CD4-positive, alpha-beta T cell (primary cell): ENCODE measurements at regions not wholly inside any gene's neighbourhood (a gene's known extent, or its start where the extent isn't known, plus 50 kb on each side); places are given as distances from the start of the nearest gene placed in this dataset.
A peak's percentile ranks its signal among the peaks of the same experiment; 100 is the strongest.

Experiments
- ATAC-seq: fragments of 200-7000 bp; cut with Tn5 transposase; one replicate; pipeline ENCODE4 v1.10.0; 2022; ENCODE audit warnings: mild to moderate bottlenecking; ENCODE audit not compliant: poor library complexity
- CTCF ChIA-PET: fragments of 350-600 bp; sonication (Branson Sonifier 250); formaldehyde crosslinking; loops from one replicate; lab custom pipeline; 2021; ENCODE audit warnings: antibody characterized with exemption, inconsistent platforms; lab: Charles Lee
- POLR2A ChIA-PET: fragments of 350-600 bp; sonication (Branson Sonifier 250); formaldehyde crosslinking; loops from one replicate; lab custom pipeline; 2021; ENCODE audit warnings: antibody characterized with exemption, inconsistent platforms; lab: Charles Lee
- DNase-seq, 14 experiments: peaks; one replicate each; pipeline ENCODE4 v3.0.0-alpha.2; 2013 to 2020; ENCODE audit warnings: mixed read lengths in 2 of 14
- H3K27ac ChIP-seq, 2 donors: one replicate each; pipeline versions ENCODE4 v1.5.1 to v1.7.0; 2013; ENCODE audit warnings: low read length in 2 of 2, low read depth in 1 of 2, mild to moderate bottlenecking in 1 of 2
- H3K27me3 ChIP-seq, 2 experiments: 1 replicate in 1 of 2; 2 replicates in 1 of 2; pipeline versions ENCODE4 v1.6.1 to v1.7.0; 2013; ENCODE audit warnings: low read length in 2 of 2, control low read depth in 1 of 2, mild to moderate bottlenecking in 1 of 2, moderate library complexity in 1 of 2; ENCODE audit not compliant: insufficient read depth in 2 of 2, control insufficient read depth in 1 of 2
- H3K36me3 ChIP-seq: one replicate; pipeline ENCODE4 v1.6.1; 2013; ENCODE audit warnings: low read length, control low read depth; ENCODE audit not compliant: insufficient read depth
- H3K4me1 ChIP-seq: one replicate; pipeline ENCODE4 v1.6.1; 2013; ENCODE audit warnings: low read length, control low read depth; ENCODE audit not compliant: insufficient read depth
- H3K4me3 ChIP-seq: one replicate; pipeline ENCODE4 v1.5.1; 2013; ENCODE audit warnings: mild to moderate bottlenecking, low read length, moderate library complexity
- H3K9me3 ChIP-seq, 2 experiments: 1 replicate in 1 of 2; 2 replicates in 1 of 2; pipeline versions ENCODE4 v1.6.1 to v1.7.0; 2013; ENCODE audit warnings: low read length in 2 of 2, mild to moderate bottlenecking in 2 of 2, control low read depth in 1 of 2, moderate library complexity in 1 of 2; ENCODE audit not compliant: control insufficient read depth in 1 of 2, insufficient read depth in 1 of 2
- H3K27ac Mint-ChIP-seq: one replicate; pipeline ENCODE4 v1.8.0; 2020; ENCODE audit warnings: mixed read lengths
- H3K27me3 Mint-ChIP-seq: one replicate; pipeline ENCODE4 v1.8.0; 2021; ENCODE audit warnings: mixed read lengths
- H3K36me3 Mint-ChIP-seq: one replicate; pipeline ENCODE4 v1.8.0; 2021; ENCODE audit warnings: low read depth, mixed read lengths
- H3K4me1 Mint-ChIP-seq: one replicate; pipeline ENCODE4 v1.8.0; 2021; ENCODE audit warnings: low read depth, mixed read lengths
- H3K4me3 Mint-ChIP-seq: one replicate; pipeline ENCODE4 v1.8.0; 2020; ENCODE audit warnings: mild to moderate bottlenecking, mixed read lengths
- H3K9me3 Mint-ChIP-seq: one replicate; pipeline ENCODE4 v1.8.0; 2020; ENCODE audit warnings: mixed read lengths
- CTCF ChIP-seq: fragments of 200-600 bp; IDR thresholded peaks from one replicate; pipeline ENCODE4 v1.8.0; 2022; ENCODE audit warnings: antibody characterized with exemption, mild to moderate bottlenecking
- intact Hi-C, 2 experiments: fragments of 100-400 bp; cut with DNase I in 1 of 2; cut with micrococcal nuclease in 1 of 2; formaldehyde crosslinking; loops; one replicate each; pipeline versions ENCODE4 v1.15.1 to v1.9.0; 2023 to 2025; cut with DNase I, micrococcal nuclease

DNA sequence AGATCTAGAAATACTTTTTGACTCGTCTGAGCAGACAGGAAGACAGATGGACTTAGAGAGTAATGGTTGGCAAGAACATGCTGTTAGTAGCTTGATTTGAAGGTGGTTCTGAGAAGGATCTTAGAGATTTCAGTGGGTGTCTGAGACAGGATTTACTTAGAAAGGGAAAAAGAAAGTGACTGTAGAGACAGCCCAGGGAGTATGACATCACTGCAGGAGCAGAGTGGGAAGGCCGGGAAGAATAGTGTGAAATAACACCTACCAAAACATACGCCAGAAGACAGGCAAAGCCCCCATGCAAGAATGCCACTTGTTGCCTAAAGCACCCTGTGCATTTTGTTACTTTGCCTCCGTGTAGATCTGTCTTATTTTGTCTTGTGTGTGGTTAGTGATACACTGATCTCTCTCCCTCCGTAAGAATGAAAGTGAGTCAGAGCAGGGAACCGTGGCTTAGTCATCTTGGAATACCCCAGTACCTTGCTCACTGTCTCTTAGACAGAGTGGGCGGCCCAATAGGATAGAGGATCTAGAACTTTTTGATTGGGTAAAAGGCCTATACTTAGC lies 161.3 kb upstream of the IFNG-AS1 start:
- no peaks in the 10 kb centered on the region for H3K9me3 Mint-ChIP-seq
- ATAC-seq (peak; percentile 64), DNase-seq (peak in 5 of 14 experiments; percentile 5 to 60 (median 26))
- peak overlapping the region; percentile 11 for H3K4me3 Mint-ChIP-seq
- Histone ChIP-seq H3K36me3 (no peaks in the 10 kb centered on the region), H3K4me3 (no peak overlapping the region), H3K4me1 (peaks cover 10% of the 10 kb centered on the region), H3K27ac (no peak overlapping the region), H3K27me3 (no peaks in the 10 kb centered on the region), H3K9me3 (no peaks in the 10 kb centered on the region)
- no peak for TF ChIP-seq CTCF
- intact Hi-C loops = no loop called here
- ChIA-PET POLR2A (interaction anchor here (0.6 kb wide), 1 partner anchor 1387 kb away, joined by 3 read pairs; no protein-coding TSS in a partner anchor), CTCF (interaction anchor here (1.1 kb wide), 1 partner anchor 16 kb away, joined by 3 read pairs; no protein-coding TSS in a partner anchor)
- H3K27ac Mint-ChIP-seq = no peak overlapping the region
- H3K36me3 Mint-ChIP-seq = no peaks in the 10 kb centered on the region
- H3K27me3 Mint-ChIP-seq = no peaks in the 10 kb centered on the region
- H3K4me1 Mint-ChIP-seq = peaks cover 14% of the 10 kb centered on the region

DNA sequence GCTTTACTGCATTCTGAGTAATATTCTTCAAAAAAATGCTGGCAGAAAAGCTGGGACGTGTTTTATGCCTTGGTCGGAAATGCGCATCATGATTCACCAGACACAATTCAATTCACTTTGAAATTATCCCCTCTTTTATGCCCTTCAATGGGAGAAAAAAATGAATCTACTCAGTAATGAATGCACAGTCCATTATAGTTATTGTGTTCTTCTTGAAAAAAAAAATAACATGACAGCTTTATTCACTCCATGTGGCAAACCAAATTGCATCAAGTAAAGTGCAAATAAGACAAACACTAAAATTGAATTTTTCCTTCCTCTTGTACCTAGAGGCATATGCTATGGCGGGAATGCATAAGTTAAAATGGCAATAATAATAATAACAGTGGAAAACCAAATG lies 159.4 kb upstream of the IFNG-AS1 start:
- DNase-seq = no peak
- no peaks in the 10 kb centered on the region for H3K36me3 ChIP-seq
- intact Hi-C loops = no loop called here
- peaks cover 14% of the 10 kb centered on the region for H3K4me1 Mint-ChIP-seq
- no peaks in the 10 kb centered on the region for H3K27me3 ChIP-seq
- no peaks in the 10 kb centered on the region for H3K36me3 Mint-ChIP-seq
- H3K9me3 Mint-ChIP-seq = no peaks in the 10 kb centered on the region
- H3K27ac ChIP-seq = no peak overlapping the region
- TF ChIP-seq CTCF = no peak
- no peaks in the 10 kb centered on the region for H3K9me3 ChIP-seq
- no peaks in the 10 kb centered on the region for H3K27me3 Mint-ChIP-seq
- no peak overlapping the region for H3K27ac Mint-ChIP-seq
- no peak overlapping the region for H3K4me3 ChIP-seq
- ChIA-PET POLR2A (no interaction called here), CTCF (no interaction called here)
- H3K4me3 Mint-ChIP-seq = no peak overlapping the region
- ATAC-seq = no peak
- H3K4me1 ChIP-seq = peaks cover 10% of the 10 kb centered on the region

DNA sequence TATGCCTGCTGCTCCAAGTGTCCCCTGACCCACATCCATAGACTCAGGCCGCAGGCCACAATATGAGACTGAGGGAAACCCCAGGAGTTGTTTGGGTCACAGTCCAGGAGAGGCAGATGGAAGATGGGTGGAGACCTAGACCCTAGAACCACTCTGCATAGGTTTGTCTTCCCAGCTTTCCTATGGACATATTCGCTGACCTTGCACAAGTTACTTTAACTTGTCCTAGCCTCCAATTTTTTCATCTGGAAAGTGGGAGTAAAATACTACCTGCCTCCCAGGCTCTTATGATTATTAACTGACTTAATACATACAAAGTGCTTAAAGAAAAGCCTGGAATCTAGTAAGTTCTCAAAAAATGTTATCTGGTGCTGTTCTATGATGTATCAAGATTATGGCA lies 157.1 kb upstream of the IFNG-AS1 start:
- H3K4me1 ChIP-seq = peaks cover 10% of the 10 kb centered on the region
- H3K36me3 Mint-ChIP-seq = no peaks in the 10 kb centered on the region
- H3K9me3 Mint-ChIP-seq = no peaks in the 10 kb centered on the region
- no peak for TF ChIP-seq CTCF
- no peak overlapping the region for H3K4me3 Mint-ChIP-seq
- intact Hi-C loops = no loop called here
- no peak for ATAC-seq
- no peaks in the 10 kb centered on the region for H3K9me3 ChIP-seq
- H3K27me3 Mint-ChIP-seq = no peaks in the 10 kb centered on the region
- ChIA-PET POLR2A (no interaction called here), CTCF (no interaction called here)
- DNase-seq = no peak
- no peak overlapping the region for H3K27ac ChIP-seq
- peaks cover 14% of the 10 kb centered on the region for H3K4me1 Mint-ChIP-seq
- H3K4me3 ChIP-seq = no peak overlapping the region
- H3K27me3 ChIP-seq = no peaks in the 10 kb centered on the region
- no peak overlapping the region for H3K27ac Mint-ChIP-seq
- H3K36me3 ChIP-seq = no peaks in the 10 kb centered on the region
